ENCODE measurements at regions not wholly inside any gene's neighbourhood (a gene's known extent, or its start where the extent isn't known, plus 50 kb on each side); places are given as distances from the start of the nearest gene placed in this dataset.

- TF ChIP-seq EZH2 (IDR thresholded peaks at IDR 0.05) (no peak), POLR2AphosphoS5 (IDR thresholded peaks at IDR 0.05; ENCODE audit: borderline replicate concordance, low read depth, low read length) (no peak)
These were observed 108.9 kb upstream of the CLMP start for GRCh38 chr11:123303924-123304323.

Measured in SK-N-MC (cell line).